K562 (cell line): ENCODE measurements at regions not wholly inside any gene's neighbourhood (a gene's known extent, or its start where the extent isn't known, plus 50 kb on each side); places are given as distances from the start of the nearest gene placed in this dataset.

Source experiments
- ATAC-seq: fragments of 200-7000 bp; cut with Tn5 transposase; 3 replicates; pipeline ENCODE4 v1.9.1; 2020; ENCODE audit warnings: moderate library complexity
- BruUV-seq: library from RNA; stranded (reverse); fragments of 400-500 nt; replicated peaks from 2 replicates; lab custom pipeline; 2021; lab: Mats Ljungman, UMichigan
- CTCF ChIA-PET: fragments of 300-600 bp; formaldehyde crosslinking; extraction: SDS; loops from one replicate; lab custom pipeline; 2021; ENCODE audit warnings: low intra/inter-chr PET ratio; lab: Yijun Ruan, JAX
- POLR2A ChIA-PET: fragments of 300-600, 350-650 bp; sonication (Branson Sonifier 250); formaldehyde crosslinking; extraction: SDS; loops from one replicate; lab custom pipeline; 2021; ENCODE audit warnings: antibody characterized with exemption, inconsistent platforms; lab: Yijun Ruan, JAX
- DNase-seq, 4 experiments: peaks; one replicate each; pipeline versions ENCODE4 v3.0.0 to v3.0.0-alpha.2; 2011 to 2018; ENCODE audit warnings: low spot score in 3 of 4, mixed read lengths in 3 of 4; ENCODE audit errors: extremely low read depth in 1 of 4
- FAIRE-seq: peaks from 2 replicates; lab custom pipeline; 2011; peaks lifted over from hg19 to GRCh38; lab: Jason Lieb, UNC
- H2AFZ ChIP-seq: 2 replicates; pipeline ENCODE4 v1.6.0; 2011; ENCODE audit warnings: low read depth, low read length, control low read depth, inconsistent platforms
- H3K27ac ChIP-seq: fragments of 200-600 bp; 3 replicates; pipeline ENCODE4 v1.8.0; 2011; ENCODE audit warnings: low read depth, mild to moderate bottlenecking, control low read depth, inconsistent platforms, low read length, moderate library complexity, mixed read lengths; ENCODE audit errors: extremely low read depth
- H3K27me3 ChIP-seq, 2 experiments: fragments of 300-600 bp in 1 of 2; 2 replicates in 1 of 2; 3 replicates in 1 of 2; pipeline versions ENCODE4 v1.6.0 to v1.8.0; 2011; ENCODE audit warnings: inconsistent platforms in 2 of 2, low read length in 2 of 2, mild to moderate bottlenecking in 1 of 2, mixed read lengths in 1 of 2, moderate library complexity in 1 of 2; ENCODE audit not compliant: control insufficient read depth in 2 of 2, insufficient read depth in 2 of 2
- H3K36me3 ChIP-seq: fragments of 300-600 bp; 3 replicates; pipeline ENCODE4 v1.8.0; 2011; ENCODE audit warnings: mild to moderate bottlenecking, low read length, inconsistent platforms; ENCODE audit not compliant: control insufficient read depth, insufficient read depth
- H3K4me1 ChIP-seq, 2 experiments: fragments of 200-600 bp in 1 of 2; replicated peaks in 1 of 2; 2 replicates in 1 of 2; 3 replicates in 1 of 2; pipeline versions ENCODE4 v1.5.1 to v1.8.0; 2011; ENCODE audit warnings: inconsistent platforms in 2 of 2, low read length in 2 of 2, mild to moderate bottlenecking in 1 of 2, mixed read lengths in 1 of 2, moderate library complexity in 1 of 2; ENCODE audit not compliant: control insufficient read depth in 2 of 2, insufficient read depth in 2 of 2
- H3K4me2 ChIP-seq: 2 replicates; pipeline ENCODE4 v1.6.1; 2011; ENCODE audit warnings: low read length, control low read depth, inconsistent platforms, mixed read lengths; ENCODE audit not compliant: insufficient read depth
- H3K4me3 ChIP-seq: fragments of 200-600 bp; sonication (generic), shearing (Covaris generic); 2 replicates; pipeline ENCODE4 v1.5.1; 2016; ENCODE audit warnings: control low read depth, inconsistent platforms
- H3K79me2 ChIP-seq: fragments of 200-600 bp; 3 replicates; pipeline ENCODE4 v1.8.0; 2011; ENCODE audit warnings: low read length, inconsistent platforms; ENCODE audit not compliant: control insufficient read depth, insufficient read depth
- H3K9ac ChIP-seq, 2 experiments: 2 replicates each; pipeline versions ENCODE4 v1.6.0 to v1.6.1; 2011; ENCODE audit warnings: low read depth in 2 of 2, low read length in 2 of 2, control low read depth in 1 of 2, inconsistent platforms in 1 of 2, mild to moderate bottlenecking in 1 of 2, mixed read lengths in 1 of 2; ENCODE audit not compliant: insufficient read depth in 1 of 2
- H3K9me1 ChIP-seq: one replicate; pipeline ENCODE4 v1.6.0; 2011; ENCODE audit warnings: inconsistent platforms, mild to moderate bottlenecking, low read length, moderate library complexity; ENCODE audit not compliant: control insufficient read depth, insufficient read depth
- H3K9me3 ChIP-seq: replicated peaks from 2 replicates; pipeline ENCODE4 v1.5.1; 2011; ENCODE audit warnings: low read depth, low read length, inconsistent platforms; ENCODE audit not compliant: control insufficient read depth, insufficient read depth
- H4K20me1 ChIP-seq: replicated peaks from 2 replicates; pipeline ENCODE4 v1.6.1; 2011; ENCODE audit warnings: low read length, inconsistent platforms, mixed read lengths; ENCODE audit not compliant: control insufficient read depth, insufficient read depth
- BMI1 ChIP-seq: fragments of 150-350 bp; IDR thresholded peaks from 2 replicates; pipeline ENCODE4 v1.6.1; 2014; ENCODE audit warnings: low read length
- E2F5 ChIP-seq: sonication (generic); formaldehyde crosslinking; IDR thresholded peaks from 2 replicates; pipeline ENCODE4 v1.8.0; 2022; ENCODE audit warnings: mild to moderate bottlenecking, missing genetic modification reagents
- EHMT2 ChIP-seq: fragments of 450-650 bp; IDR thresholded peaks from 2 replicates; pipeline ENCODE4 v1.6.1; 2018; ENCODE audit warnings: antibody characterized with exemption
- FOXJ2 ChIP-seq: fragments of 200-800 bp; sonication (Bioruptor generic); IDR thresholded peaks from 2 replicates; pipeline ENCODE4 v1.6.1; 2016; ENCODE audit warnings: missing genetic modification characterization, missing compliant biosample characterization
- HNRNPK ChIP-seq: fragments of 200-400 bp; formaldehyde crosslinking; IDR thresholded peaks from one replicate; pipeline ENCODE4 v1.6.1; 2018; ENCODE audit warnings: mild to moderate bottlenecking, low read depth, low read length; ENCODE audit not compliant: poor library complexity, severe bottlenecking
- MEF2A ChIP-seq: IDR thresholded peaks from 2 replicates; pipeline ENCODE4 v1.6.1; 2011; ENCODE audit warnings: low read depth, mild to moderate bottlenecking, low read length, moderate library complexity; ENCODE audit not compliant: control insufficient read depth
- NRF1 ChIP-seq, 2 experiments: fragments of 450-650 bp; IDR thresholded peaks in 1 of 2; conservative IDR thresholded peaks in 1 of 2; 2 replicates each; pipeline ENCODE4 v1.6.1; 2014; ENCODE audit warnings: mild to moderate bottlenecking in 2 of 2
- RBM15 ChIP-seq: fragments of 200-400 bp; formaldehyde crosslinking; IDR thresholded peaks from 2 replicates; pipeline ENCODE4 v1.6.1; 2018; ENCODE audit warnings: mild to moderate bottlenecking, low read length, moderate library complexity; ENCODE audit not compliant: insufficient read depth
- RFX1 ChIP-seq: fragments of 450-650 bp; IDR thresholded peaks from 2 replicates; pipeline ENCODE4 v1.6.1; 2016; ENCODE audit warnings: mild to moderate bottlenecking, moderate library complexity
- RFX5 ChIP-seq: IDR thresholded peaks from 2 replicates; pipeline ENCODE4 v1.6.1; 2011; ENCODE audit warnings: low read depth, mild to moderate bottlenecking, improper control_type of control experiment, low read length
- SRF ChIP-seq, 2 experiments: fragments of 250-450, 450-650 bp in 1 of 2; sonication (Bioruptor Pico) in 1 of 2; sonication (generic) in 1 of 2; formaldehyde crosslinking; IDR thresholded peaks; 2 replicates each; pipeline versions ENCODE4 v1.5.0 to v1.5.1; 2020 to 2022; ENCODE audit warnings: mild to moderate bottlenecking in 1 of 2, missing genetic modification reagents in 1 of 2
- TBL1XR1 ChIP-seq, 2 experiments: IDR thresholded peaks; 2 replicates each; pipeline ENCODE4 v1.6.1; 2012; ENCODE audit warnings: improper control_type of control experiment in 2 of 2, low read length in 2 of 2, mild to moderate bottlenecking in 1 of 2
- TEAD2 ChIP-seq: fragments of 450-650 bp; IDR thresholded peaks from 2 replicates; pipeline ENCODE4 v1.6.1; 2016; ENCODE audit warnings: missing genetic modification characterization, control low read depth, missing compliant biosample characterization
- ZNF184 ChIP-seq: sonication (generic); formaldehyde crosslinking; IDR thresholded peaks from 2 replicates; pipeline ENCODE4 v1.5.0; 2020; ENCODE audit warnings: missing genetic modification reagents
- ZNF324 ChIP-seq: fragments of 250-450 bp; sonication (Bioruptor Pico); IDR thresholded peaks from 2 replicates; pipeline ENCODE4 v1.4.0; 2020; ENCODE audit warnings: mild to moderate bottlenecking
- ZNF583 ChIP-seq: fragments of 250-450 bp; sonication (Bioruptor Pico); IDR thresholded peaks from 2 replicates; pipeline ENCODE4 v1.4.0; 2020
- ZSCAN29 ChIP-seq: fragments of 450-650 bp; IDR thresholded peaks from 2 replicates; pipeline ENCODE4 v1.6.1; 2017
- WGBS: fragments of 100-300 bp; shearing (Covaris generic); methylation state at CpG from one replicate; pipeline ENCODE4 v1.1.6; 2016; ENCODE audit warnings: low coverage, mixed read lengths; ENCODE audit not compliant: insufficient coverage; ENCODE audit errors: missing lambda C conversion rate; 5-methylcytosine and 5-hydroxymethylcytosine counted together
- in situ Hi-C: fragments of 300-500 bp; cut with MboI; formaldehyde crosslinking; loops from 4 replicates; pipeline ENCODE4 v1.15.0; 2018; ENCODE audit warnings: inconsistent platforms, mixed read lengths
- intact Hi-C: fragments of 100-400 bp; cut with micrococcal nuclease; formaldehyde crosslinking; loops from 2 replicates; pipeline ENCODE4 v1.14.2; 2022
- TF ChIP-seq, protein P1 (sequence below), 2 experiments: fragments of 450-650 bp in 1 of 2; sonication (generic) in 1 of 2; formaldehyde crosslinking; conservative IDR thresholded peaks; 2 replicates each; pipeline versions ENCODE4 v1.4.0 to v1.8.1; 2020 to 2022; ENCODE audit warnings: mild to moderate bottlenecking in 1 of 2, missing genetic modification reagents in 1 of 2
- TF ChIP-seq, protein P2 (sequence below), 2 experiments: fragments of 450-650 bp; conservative IDR thresholded peaks; 2 replicates each; pipeline ENCODE4 v1.6.1; 2017; ENCODE audit warnings: mild to moderate bottlenecking in 2 of 2, moderate library complexity in 2 of 2
- TF ChIP-seq, protein P3 (sequence below): fragments of 250-450 bp; sonication (Bioruptor Pico); IDR thresholded peaks from 2 replicates; pipeline ENCODE4 v1.5.1; 2021; ENCODE audit warnings: mild to moderate bottlenecking

DNA sequence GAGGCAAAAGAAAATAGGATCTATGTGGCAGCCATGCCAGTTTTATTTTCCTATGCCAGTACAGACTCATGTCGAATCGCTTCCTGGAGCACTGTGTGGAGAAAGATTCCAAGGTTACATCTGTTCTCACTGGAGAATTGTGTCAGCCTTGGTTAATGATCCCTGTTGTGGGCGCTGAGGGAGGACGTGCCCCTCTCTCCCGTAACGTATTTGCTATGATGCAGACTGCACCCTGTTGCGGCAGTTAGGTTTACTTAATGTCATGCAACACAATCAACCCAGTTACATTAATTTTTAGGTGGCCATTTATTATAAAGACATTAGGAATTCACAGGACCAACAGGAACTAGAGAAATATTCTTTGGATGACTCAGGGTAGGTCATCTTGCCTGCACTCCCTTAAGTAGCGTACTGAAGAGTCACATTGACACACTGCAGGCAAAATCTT is 892.9 kb downstream of the EFNB2 start (continued):
- no peak for TF ChIP-seq ZNF324 (CRISPR knock-in tag)
- TF ChIP-seq NRF1 (conservative IDR thresholded peaks at IDR 0.05 in 1 of 2, IDR thresholded peaks at IDR 0.05 in 1 of 2), result no peak
- TF ChIP-seq ZSCAN29, result no peak
- TF ChIP-seq, protein P1, sequence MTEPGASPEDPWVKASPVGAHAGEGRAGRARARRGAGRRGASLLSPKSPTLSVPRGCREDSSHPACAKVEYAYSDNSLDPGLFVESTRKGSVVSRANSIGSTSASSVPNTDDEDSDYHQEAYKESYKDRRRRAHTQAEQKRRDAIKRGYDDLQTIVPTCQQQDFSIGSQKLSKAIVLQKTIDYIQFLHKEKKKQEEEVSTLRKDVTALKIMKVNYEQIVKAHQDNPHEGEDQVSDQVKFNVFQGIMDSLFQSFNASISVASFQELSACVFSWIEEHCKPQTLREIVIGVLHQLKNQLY (CRISPR knock-in tag; conservative IDR thresholded peaks at IDR 0.05), result no peak
- no peak for TF ChIP-seq RBM15
- TF ChIP-seq, protein P2, sequence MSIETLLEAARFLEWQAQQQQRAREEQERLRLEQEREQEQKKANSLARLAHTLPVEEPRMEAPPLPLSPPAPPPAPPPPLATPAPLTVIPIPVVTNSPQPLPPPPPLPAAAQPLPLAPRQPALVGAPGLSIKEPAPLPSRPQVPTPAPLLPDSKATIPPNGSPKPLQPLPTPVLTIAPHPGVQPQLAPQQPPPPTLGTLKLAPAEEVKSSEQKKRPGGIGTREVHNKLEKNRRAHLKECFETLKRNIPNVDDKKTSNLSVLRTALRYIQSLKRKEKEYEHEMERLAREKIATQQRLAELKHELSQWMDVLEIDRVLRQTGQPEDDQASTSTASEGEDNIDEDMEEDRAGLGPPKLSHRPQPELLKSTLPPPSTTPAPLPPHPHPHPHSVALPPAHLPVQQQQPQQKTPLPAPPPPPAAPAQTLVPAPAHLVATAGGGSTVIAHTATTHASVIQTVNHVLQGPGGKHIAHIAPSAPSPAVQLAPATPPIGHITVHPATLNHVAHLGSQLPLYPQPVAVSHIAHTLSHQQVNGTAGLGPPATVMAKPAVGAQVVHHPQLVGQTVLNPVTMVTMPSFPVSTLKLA (conservative IDR thresholded peaks at IDR 0.05), result no peak
- TF ChIP-seq HNRNPK, result no peak
- TF ChIP-seq MEF2A, result no peak
- no peak for TF ChIP-seq ZNF184 (CRISPR knock-in tag)
- TF ChIP-seq RFX1, result no peak
- TF ChIP-seq, all 486 proteins: peak for 0

- intact Hi-C loops, result no loop called here
- POLR2A ChIA-PET, result no interaction called here
- CTCF ChIA-PET, result no interaction called here
Measured at GRCh38 chr13:105641121-105641520, 894.3 kb downstream of the EFNB2 start.

More at GRCh38 chr13:105641121-105641520, 894.3 kb downstream of the EFNB2 start:
- Histone ChIP-seq H4K20me1 (no peaks in the 10 kb centered on the region), H3K27me3 (no peaks in the 10 kb centered on the region), H3K27ac (no peak overlapping the region), H3K4me1 (no peaks in the 10 kb centered on the region), H3K9me1 (no peaks in the 10 kb centered on the region)
- BruUV-seq, result no TSS peak
- DNase-seq, result no peak
- TF ChIP-seq EHMT2 (no peak), TEAD2 (tag) (no peak), SRF (CRISPR knock-in tag; IDR thresholded peaks at IDR 0.05) (no peak), RFX5 (no peak), TBL1XR1 (IDR thresholded peaks at IDR 0.05; ENCODE audit: low read length in 2 of 2) (no peak), ZNF583 (CRISPR knock-in tag) (no peak), E2F5 (no peak), BMI1 (no peak), FOXJ2 (no peak)
- TF ChIP-seq, protein P3, sequence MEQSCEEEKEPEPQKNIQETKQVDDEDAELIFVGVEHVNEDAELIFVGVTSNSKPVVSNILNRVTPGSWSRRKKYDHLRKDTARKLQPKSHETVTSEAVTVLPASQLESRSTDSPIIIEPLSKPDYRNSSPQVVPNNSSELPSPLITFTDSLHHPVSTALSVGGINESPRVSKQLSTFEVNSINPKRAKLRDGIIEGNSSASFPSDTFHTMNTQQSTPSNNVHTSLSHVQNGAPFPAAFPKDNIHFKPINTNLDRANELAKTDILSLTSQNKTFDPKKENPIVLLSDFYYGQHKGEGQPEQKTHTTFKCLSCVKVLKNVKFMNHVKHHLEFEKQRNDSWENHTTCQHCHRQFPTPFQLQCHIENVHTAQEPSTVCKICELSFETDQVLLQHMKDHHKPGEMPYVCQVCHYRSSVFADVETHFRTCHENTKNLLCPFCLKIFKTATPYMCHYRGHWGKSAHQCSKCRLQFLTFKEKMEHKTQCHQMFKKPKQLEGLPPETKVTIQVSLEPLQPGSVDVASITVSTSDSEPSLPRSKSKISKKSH (CRISPR knock-in tag), result no peak
- TF ChIP-seq, all 486 proteins: peak for 0
- Histone ChIP-seq H3K4me3 (no peak overlapping the region), H3K9me3 (no peaks in the 10 kb centered on the region), H3K9ac (no peak overlapping the region), H3K36me3 (no peaks in the 10 kb centered on the region), H2AFZ (no peak overlapping the region), H3K4me2 (no peak overlapping the region), H3K79me2 (no peaks in the 10 kb centered on the region)
- FAIRE-seq (no peak), ATAC-seq (no peak)
- WGBS, result 2% methylated on average over 5 of the region's 5 CpGs
- in situ Hi-C loops, result no loop called here
